ENCODE measurements at regions not wholly inside any gene's neighbourhood (a gene's known extent, or its start where the extent isn't known, plus 50 kb on each side); places are given as distances from the start of the nearest gene placed in this dataset.
"Not testable (repeated sequence)": the region's sequence is repeated elsewhere in the genome, so short reads cannot be mapped to it uniquely, and the experiment has no call there.

GRCh38 chr21:9697751-9698150, 823.6 kb upstream of the TPTE start:
- FAIRE-seq: not testable (repeated sequence)

GRCh38 chr21:9705016-9705415, 816.4 kb upstream of the TPTE start:
- not testable (repeated sequence) for FAIRE-seq

GRCh38 chr21:9705455-9705854, 815.9 kb upstream of the TPTE start:
- not testable (repeated sequence) for FAIRE-seq

- not testable (repeated sequence) for FAIRE-seq
Observed at GRCh38 chr21:9724542-9724941, 796.8 kb upstream of the TPTE start.

- not testable (repeated sequence) for FAIRE-seq
Observed at GRCh38 chr21:9727187-9727586, 794.2 kb upstream of the TPTE start.

GRCh38 chr21:9728219-9728992, 793.0 kb upstream of the TPTE start:
- FAIRE-seq: not testable (repeated sequence)

GRCh38 chr21:9730866-9731265, 790.5 kb upstream of the TPTE start:
- FAIRE-seq: no peak

- FAIRE-seq: not testable (repeated sequence)
Observed at GRCh38 chr21:9731317-9731716, 790.1 kb upstream of the TPTE start.

- FAIRE-seq: not testable (repeated sequence)
Observed at GRCh38 chr21:9732605-9733004, 788.8 kb upstream of the TPTE start.

- not testable (repeated sequence) for FAIRE-seq
Observed at GRCh38 chr21:9733761-9734558, 787.4 kb upstream of the TPTE start.

- no peak for FAIRE-seq
Observed at GRCh38 chr21:9735421-9735961, 785.9 kb upstream of the TPTE start.

- FAIRE-seq: not testable (repeated sequence)
Observed at GRCh38 chr21:9737301-9737700, 784.1 kb upstream of the TPTE start.

GRCh38 chr21:9737871-9738515, 783.4 kb upstream of the TPTE start:
- not testable (repeated sequence) for FAIRE-seq

- no peak for FAIRE-seq
Observed at GRCh38 chr21:9738527-9738926, 782.9 kb upstream of the TPTE start.

- no peak for FAIRE-seq
Observed at GRCh38 chr21:9739240-9739639, 782.1 kb upstream of the TPTE start.

GRCh38 chr21:9740177-9740941, 781.0 kb upstream of the TPTE start:
- not testable (repeated sequence) for FAIRE-seq

GRCh38 chr21:9740991-9741742, 780.2 kb upstream of the TPTE start:
- FAIRE-seq: not testable (repeated sequence)

- not testable (repeated sequence) for FAIRE-seq
Observed at GRCh38 chr21:9743566-9743965, 777.8 kb upstream of the TPTE start.

GRCh38 chr21:9744166-9744565, 777.2 kb upstream of the TPTE start:
- not testable (repeated sequence) for FAIRE-seq

- not testable (repeated sequence) for FAIRE-seq
Observed at GRCh38 chr21:9744593-9744992, 776.8 kb upstream of the TPTE start.

- not testable (repeated sequence) for FAIRE-seq
Observed at GRCh38 chr21:9745457-9746108, 775.8 kb upstream of the TPTE start.
